ENCODE measurements at regions not wholly inside any gene's neighbourhood (a gene's known extent, or its start where the extent isn't known, plus 50 kb on each side); places are given as distances from the start of the nearest gene placed in this dataset.

DNA sequence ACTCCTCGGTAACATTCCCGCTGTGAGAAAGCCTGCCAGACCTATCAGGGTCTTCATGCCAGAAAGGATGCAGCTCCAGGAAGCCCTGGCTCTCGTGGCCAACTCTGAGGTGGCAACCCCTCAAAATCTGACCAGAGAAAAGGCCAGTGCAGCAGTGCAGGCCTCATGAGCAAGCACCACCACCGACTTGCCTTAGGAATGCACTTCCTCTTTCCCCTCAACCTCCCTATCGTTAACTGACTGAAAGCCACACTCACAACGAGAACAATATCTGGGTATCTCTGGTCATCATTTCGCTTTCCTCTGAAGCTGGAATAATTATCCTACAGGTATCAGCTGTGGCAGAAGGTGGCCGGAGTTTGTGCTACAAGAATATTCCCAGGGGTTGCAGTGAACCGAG is 101.4 kb upstream of the POU3F3 start:
- no peak for DNase-seq (ENCODE audit: low read depth)
- H3K4me3 ChIP-seq (ENCODE audit: low read length) = no peak overlapping the region
- TF ChIP-seq, protein P1, sequence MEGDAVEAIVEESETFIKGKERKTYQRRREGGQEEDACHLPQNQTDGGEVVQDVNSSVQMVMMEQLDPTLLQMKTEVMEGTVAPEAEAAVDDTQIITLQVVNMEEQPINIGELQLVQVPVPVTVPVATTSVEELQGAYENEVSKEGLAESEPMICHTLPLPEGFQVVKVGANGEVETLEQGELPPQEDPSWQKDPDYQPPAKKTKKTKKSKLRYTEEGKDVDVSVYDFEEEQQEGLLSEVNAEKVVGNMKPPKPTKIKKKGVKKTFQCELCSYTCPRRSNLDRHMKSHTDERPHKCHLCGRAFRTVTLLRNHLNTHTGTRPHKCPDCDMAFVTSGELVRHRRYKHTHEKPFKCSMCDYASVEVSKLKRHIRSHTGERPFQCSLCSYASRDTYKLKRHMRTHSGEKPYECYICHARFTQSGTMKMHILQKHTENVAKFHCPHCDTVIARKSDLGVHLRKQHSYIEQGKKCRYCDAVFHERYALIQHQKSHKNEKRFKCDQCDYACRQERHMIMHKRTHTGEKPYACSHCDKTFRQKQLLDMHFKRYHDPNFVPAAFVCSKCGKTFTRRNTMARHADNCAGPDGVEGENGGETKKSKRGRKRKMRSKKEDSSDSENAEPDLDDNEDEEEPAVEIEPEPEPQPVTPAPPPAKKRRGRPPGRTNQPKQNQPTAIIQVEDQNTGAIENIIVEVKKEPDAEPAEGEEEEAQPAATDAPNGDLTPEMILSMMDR (conservative IDR thresholded peaks at IDR 0.05; ENCODE audit: low read depth, low read length) = no peak

DNA sequence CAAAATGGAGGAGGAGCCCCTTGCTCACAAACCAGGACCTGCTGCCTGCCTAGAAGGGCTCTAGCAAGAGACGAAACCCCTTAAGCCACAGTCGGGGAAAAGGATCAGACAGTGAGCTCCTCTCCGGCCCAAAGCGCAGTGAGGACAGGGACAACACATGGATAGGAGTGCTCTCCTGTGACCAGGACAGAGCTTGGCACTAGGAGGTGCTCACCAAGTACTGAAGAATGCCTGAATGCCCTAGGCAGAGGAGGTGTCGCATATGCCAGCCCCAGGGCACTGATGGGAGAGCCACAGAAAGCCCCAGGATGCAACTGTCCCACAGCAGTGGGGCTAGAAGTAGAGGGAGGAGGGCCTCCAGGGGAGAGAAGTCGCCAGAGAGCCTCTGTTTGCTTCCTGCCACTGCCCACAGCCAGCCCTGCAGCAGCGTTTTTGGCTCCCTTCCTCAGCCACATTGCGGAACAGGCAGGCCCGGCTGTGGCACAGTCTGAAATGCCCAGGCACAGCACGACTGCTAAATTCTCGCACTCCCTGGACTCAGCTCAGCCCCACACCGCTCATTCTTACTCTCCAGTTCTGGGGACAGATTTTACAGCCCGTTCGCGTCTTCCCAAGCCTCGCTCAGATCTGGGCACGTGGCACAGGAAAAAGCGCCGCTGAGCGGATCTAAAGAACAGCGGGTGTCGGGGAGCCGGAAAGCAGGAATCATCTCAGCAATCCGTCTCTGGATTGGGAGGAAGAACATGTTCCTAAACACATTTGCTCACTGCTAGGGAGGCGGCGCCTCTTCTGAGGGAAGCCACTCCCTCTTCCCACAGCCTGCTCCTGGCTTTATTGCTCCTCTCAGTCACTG is 98.7 kb upstream of the POU3F3 start:
- H3K4me3 ChIP-seq (ENCODE audit: low read length) = no peak overlapping the region
- TF ChIP-seq, protein P1 (conservative IDR thresholded peaks at IDR 0.05; ENCODE audit: low read depth, low read length) = no peak
- DNase-seq (ENCODE audit: low read depth) = no peak

DNA sequence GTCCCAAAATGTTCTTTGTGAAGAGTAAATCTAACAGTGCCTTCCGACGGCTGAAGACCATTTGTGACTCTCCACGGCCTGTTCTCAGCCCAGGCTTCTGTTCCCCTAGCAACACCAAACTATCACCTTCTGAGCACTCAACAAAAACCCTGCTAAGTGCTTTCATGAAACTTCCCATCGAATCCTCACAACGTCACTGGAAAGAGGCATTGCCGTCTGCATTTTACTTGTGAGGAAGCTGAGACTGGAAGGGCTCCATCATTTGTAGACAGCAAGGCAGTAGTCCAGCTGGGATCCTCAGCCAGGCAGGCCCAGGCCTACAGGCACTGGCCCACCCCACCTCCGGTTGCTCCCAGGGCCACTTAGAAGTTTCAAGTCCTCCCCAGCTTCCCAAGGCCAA is 97.8 kb upstream of the POU3F3 start:
- TF ChIP-seq, protein P1 (conservative IDR thresholded peaks at IDR 0.05; ENCODE audit: low read depth, low read length) = no peak
- H3K4me3 ChIP-seq (ENCODE audit: low read length) = no peak overlapping the region
- no peak for DNase-seq (ENCODE audit: low read depth)

DNA sequence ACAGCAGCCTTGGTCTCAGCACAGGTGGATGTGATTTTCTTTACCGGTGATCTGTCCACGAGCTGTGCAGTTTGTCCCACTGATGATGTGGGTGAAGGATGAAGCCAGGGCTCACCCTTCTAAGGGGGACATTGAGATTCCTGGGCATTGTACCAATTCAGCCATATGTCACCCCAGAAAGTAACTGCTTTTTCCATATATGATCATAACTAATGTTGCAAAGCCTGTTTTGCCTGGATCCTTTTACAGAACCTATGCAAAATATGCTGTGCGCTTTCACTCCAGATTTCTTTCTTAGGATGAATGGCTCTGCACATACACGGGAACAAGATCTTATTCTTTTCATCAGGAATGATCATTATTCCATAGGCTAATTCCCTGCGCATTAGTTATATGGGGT is 96.9 kb upstream of the POU3F3 start:
- no peak for DNase-seq (ENCODE audit: low read depth)
- H3K4me3 ChIP-seq (ENCODE audit: low read length) = no peak overlapping the region
- TF ChIP-seq, protein P1 (conservative IDR thresholded peaks at IDR 0.05; ENCODE audit: low read depth, low read length) = no peak

DNA sequence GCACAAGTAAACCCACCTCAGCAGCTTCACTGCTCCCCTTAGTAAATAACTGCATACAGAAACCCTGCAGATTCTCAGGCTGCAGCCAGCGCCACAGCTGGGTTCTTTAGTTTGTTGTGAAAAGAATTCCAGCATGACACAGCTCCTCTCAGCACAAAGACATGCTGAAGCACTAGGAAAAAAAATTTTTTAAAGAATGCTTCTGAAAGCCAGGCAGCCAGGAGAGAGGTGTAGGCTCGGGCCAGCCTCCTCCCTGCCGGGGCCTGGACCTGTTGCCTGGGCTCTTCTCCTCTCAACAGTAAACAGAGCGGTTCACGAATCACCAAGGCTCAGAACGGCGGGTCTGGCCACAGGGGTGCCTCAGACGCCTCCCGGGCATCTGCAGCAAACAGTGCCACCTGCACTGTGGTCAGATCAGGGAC is 95.7 kb upstream of the POU3F3 start:
- TF ChIP-seq, protein P1 (conservative IDR thresholded peaks at IDR 0.05; ENCODE audit: low read depth, low read length) = no peak

DNA sequence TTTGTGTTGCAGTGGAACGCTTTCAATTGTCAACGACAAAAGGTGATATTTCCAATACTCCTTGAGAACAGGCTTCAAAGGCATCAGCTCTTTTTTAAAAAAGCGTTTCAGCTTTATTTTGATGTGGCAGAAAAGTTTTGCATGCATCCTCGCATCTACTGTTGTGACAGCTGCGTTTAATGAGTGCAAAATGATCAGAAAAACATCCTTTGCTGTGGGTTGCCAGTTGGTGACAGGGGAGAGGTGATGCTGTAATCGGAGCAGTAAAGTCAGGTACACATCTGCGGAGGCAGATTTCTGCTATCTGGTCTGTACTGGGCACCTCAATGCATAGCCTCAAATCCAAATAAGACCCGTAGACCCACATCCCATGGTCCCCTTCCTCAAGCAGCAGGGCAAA is 91.9 kb upstream of the POU3F3 start:
- TF ChIP-seq, protein P1 (conservative IDR thresholded peaks at IDR 0.05; ENCODE audit: low read depth, low read length) = no peak
- DNase-seq (ENCODE audit: low read depth) = no peak
- no peak overlapping the region for H3K4me3 ChIP-seq (ENCODE audit: low read length)

More for the DNA sequence above, 95.7 kb upstream of the POU3F3 start:
- no peak for DNase-seq (ENCODE audit: low read depth)
- H3K4me3 ChIP-seq (ENCODE audit: low read length) = no peak overlapping the region

DNA sequence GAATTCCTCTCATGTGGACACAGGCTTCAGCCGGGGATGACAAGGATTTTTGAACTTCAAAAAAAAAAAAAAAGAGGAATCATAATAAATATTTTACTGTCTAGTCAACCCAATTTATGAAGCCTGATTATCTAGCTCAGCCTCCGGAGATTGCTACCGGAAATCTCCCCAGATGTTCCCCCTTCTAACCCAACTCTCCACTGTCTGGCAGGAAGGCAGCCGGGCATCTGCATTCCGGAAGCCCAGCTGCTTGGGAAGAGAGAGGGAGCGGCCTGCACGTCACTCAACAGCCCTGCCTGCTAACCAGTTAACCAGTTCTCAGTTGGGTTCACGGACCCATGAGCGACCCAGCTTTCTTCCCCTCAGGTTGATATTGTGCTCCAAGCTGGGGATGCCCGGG is 87.2 kb upstream of the POU3F3 start:
- no peak for DNase-seq (ENCODE audit: low read depth)
- TF ChIP-seq, protein P1 (conservative IDR thresholded peaks at IDR 0.05; ENCODE audit: low read depth, low read length) = no peak
- H3K4me3 ChIP-seq (ENCODE audit: low read length) = no peak overlapping the region
